Peyer's patch (tissue), 4 donors: ENCODE measurements at regions not wholly inside any gene's neighbourhood (a gene's known extent, or its start where the extent isn't known, plus 50 kb on each side); places are given as distances from the start of the nearest gene placed in this dataset.

Experiments used
- DNase-seq, 3 donors: peaks; one replicate each; pipeline ENCODE4 v3.0.0-alpha.2; 2017 to 2019
- H3K27ac ChIP-seq, 4 donors: fragments of 200-600 bp; sonication (generic); one replicate each; pipeline ENCODE4 v1.5.1; 2016 to 2019
- H3K27me3 ChIP-seq, 2 donors: fragments of 200-600 bp; sonication (generic); one replicate each; pipeline ENCODE4 v1.5.1; 2019
- H3K36me3 ChIP-seq, 3 donors: fragments of 200-600 bp; sonication (generic); one replicate each; pipeline ENCODE4 v1.5.1; 2016 to 2019
- H3K4me1 ChIP-seq, 4 donors: fragments of 200-600 bp; sonication (generic); one replicate each; pipeline ENCODE4 v1.5.1; 2016 to 2019
- H3K4me3 ChIP-seq, 4 donors: fragments of 200-600 bp; sonication (generic); 1 replicate in 3 of 4; 2 replicates in 1 of 4; pipeline ENCODE4 v1.5.1; 2016 to 2019; ENCODE audit warnings: mild to moderate bottlenecking in 1 of 4
- H3K9me3 ChIP-seq, 4 donors: fragments of 200-600 bp; sonication (generic); one replicate each; pipeline ENCODE4 v1.5.1; 2016 to 2019; ENCODE audit warnings: mild to moderate bottlenecking in 1 of 4
- CTCF ChIP-seq, 6 experiments: fragments of 450-650 bp in 4 of 6; fragments of 200-600 bp in 2 of 6; sonication (generic) in 1 of 6; IDR thresholded peaks; one replicate each; pipeline ENCODE4 v1.5.1; 2017 to 2019; ENCODE audit warnings: antibody characterized with exemption in 6 of 6, mild to moderate bottlenecking in 3 of 6, moderate library complexity in 1 of 6
- POLR2A ChIP-seq, 2 donors: fragments of 450-650 bp; IDR thresholded peaks; one replicate each; pipeline ENCODE4 v1.5.1; 2017; ENCODE audit warnings: antibody characterized with exemption in 2 of 2, mild to moderate bottlenecking in 2 of 2, moderate library complexity in 2 of 2

GRCh38 chr14:62253171-62253570 lies 491.0 kb downstream of the SNAPC1 start:
- no peak for TF ChIP-seq POLR2A (IDR thresholded peaks at IDR 0.05)
- TF ChIP-seq CTCF (IDR thresholded peaks at IDR 0.05) = no peak
- DNase-seq = no peak
- no peaks in the 10 kb centered on the region for H3K36me3 ChIP-seq
- no peaks in the 10 kb centered on the region for H3K4me1 ChIP-seq
- no peaks in the 10 kb centered on the region for H3K9me3 ChIP-seq
- H3K27me3 ChIP-seq = no peaks in the 10 kb centered on the region
- H3K4me3 ChIP-seq = no peak overlapping the region
- no peak overlapping the region for H3K27ac ChIP-seq

GRCh38 chr14:62253911-62254310 lies 491.7 kb downstream of the SNAPC1 start:
- Histone ChIP-seq H3K27ac (no peak overlapping the region), H3K27me3 (no peaks in the 10 kb centered on the region), H3K4me3 (no peak overlapping the region), H3K9me3 (no peaks in the 10 kb centered on the region), H3K36me3 (no peaks in the 10 kb centered on the region), H3K4me1 (no peaks in the 10 kb centered on the region)
- DNase-seq = no peak
- TF ChIP-seq CTCF (IDR thresholded peaks at IDR 0.05) = no peak
- TF ChIP-seq POLR2A (IDR thresholded peaks at IDR 0.05) = no peak

- DNase-seq = no peak
- no peak for TF ChIP-seq CTCF (IDR thresholded peaks at IDR 0.05)
- no peak for TF ChIP-seq POLR2A (IDR thresholded peaks at IDR 0.05)
- H3K9me3 ChIP-seq = no peaks in the 10 kb centered on the region
- no peaks in the 10 kb centered on the region for H3K36me3 ChIP-seq
- H3K4me1 ChIP-seq = no peaks in the 10 kb centered on the region
- H3K27me3 ChIP-seq = no peaks in the 10 kb centered on the region
- H3K27ac ChIP-seq = no peak overlapping the region
- no peak overlapping the region for H3K4me3 ChIP-seq
Observed at GRCh38 chr14:62269204-62269603, 507.0 kb downstream of the SNAPC1 start.

GRCh38 chr14:62270236-62270635 lies 508.0 kb downstream of the SNAPC1 start:
- TF ChIP-seq POLR2A (IDR thresholded peaks at IDR 0.05) = no peak
- TF ChIP-seq CTCF (IDR thresholded peaks at IDR 0.05) = no peak
- no peak overlapping the region for H3K4me3 ChIP-seq
- H3K9me3 ChIP-seq = no peaks in the 10 kb centered on the region
- H3K4me1 ChIP-seq = no peaks in the 10 kb centered on the region
- H3K27ac ChIP-seq = no peak overlapping the region
- no peaks in the 10 kb centered on the region for H3K27me3 ChIP-seq
- no peaks in the 10 kb centered on the region for H3K36me3 ChIP-seq
- no peak for DNase-seq

GRCh38 chr14:62280366-62280765 lies 518.1 kb downstream of the SNAPC1 start:
- DNase-seq = no peak
- TF ChIP-seq POLR2A (IDR thresholded peaks at IDR 0.05) = no peak
- no peaks in the 10 kb centered on the region for H3K9me3 ChIP-seq

GRCh38 chr14:62283837-62284236 lies 521.6 kb downstream of the SNAPC1 start:
- no peaks in the 10 kb centered on the region for H3K27me3 ChIP-seq
- no peak overlapping the region for H3K4me3 ChIP-seq
- no peak overlapping the region for H3K27ac ChIP-seq
- H3K36me3 ChIP-seq = no peaks in the 10 kb centered on the region
- TF ChIP-seq POLR2A (IDR thresholded peaks at IDR 0.05) = no peak
- TF ChIP-seq CTCF (IDR thresholded peaks at IDR 0.05) = no peak
- H3K4me1 ChIP-seq = no peaks in the 10 kb centered on the region
- no peak for DNase-seq
- no peaks in the 10 kb centered on the region for H3K9me3 ChIP-seq

More at GRCh38 chr14:62280366-62280765, 518.1 kb downstream of the SNAPC1 start:
- Histone ChIP-seq H3K27me3 (no peaks in the 10 kb centered on the region), H3K27ac (no peak overlapping the region), H3K4me3 (no peak overlapping the region), H3K36me3 (no peaks in the 10 kb centered on the region), H3K4me1 (no peaks in the 10 kb centered on the region)
